GM06990 (cell line): ENCODE measurements at regions not wholly inside any gene's neighbourhood (a gene's known extent, or its start where the extent isn't known, plus 50 kb on each side); places are given as distances from the start of the nearest gene placed in this dataset.
"Not testable (repeated sequence)": the region's sequence is repeated elsewhere in the genome, so short reads cannot be mapped to it uniquely, and the experiment has no call there.

Source experiments
- DNase-seq: peaks from one replicate; pipeline ENCODE4 v3.0.0-alpha.2; 2011; ENCODE audit not compliant: insufficient read length; ENCODE audit errors: extremely low read depth
- H3K27me3 ChIP-seq: replicated peaks from 2 replicates; pipeline ENCODE4 v1.6.0; 2011; ENCODE audit warnings: low read length; ENCODE audit not compliant: control insufficient read depth, insufficient read depth
- H3K36me3 ChIP-seq: 2 replicates; pipeline ENCODE4 v1.5.1; 2011; ENCODE audit warnings: low read length; ENCODE audit not compliant: control insufficient read depth, insufficient read depth
- H3K4me3 ChIP-seq: replicated peaks from 2 replicates; pipeline ENCODE4 v1.5.1; 2011; ENCODE audit warnings: low read depth, mild to moderate bottlenecking, control low read depth, low read length
- TF ChIP-seq, protein P1 (sequence below): IDR thresholded peaks from 2 replicates; pipeline ENCODE4 v1.5.1; 2011; ENCODE audit warnings: low read length, control low read depth, mild to moderate bottlenecking, inconsistent platforms; ENCODE audit not compliant: insufficient read depth, poor library complexity, severe bottlenecking

GRCh38 chr5:67983251-67984110, 232.1 kb upstream of the PIK3R1 start:
- no peak overlapping the region for H3K4me3 ChIP-seq
- TF ChIP-seq, protein P1, sequence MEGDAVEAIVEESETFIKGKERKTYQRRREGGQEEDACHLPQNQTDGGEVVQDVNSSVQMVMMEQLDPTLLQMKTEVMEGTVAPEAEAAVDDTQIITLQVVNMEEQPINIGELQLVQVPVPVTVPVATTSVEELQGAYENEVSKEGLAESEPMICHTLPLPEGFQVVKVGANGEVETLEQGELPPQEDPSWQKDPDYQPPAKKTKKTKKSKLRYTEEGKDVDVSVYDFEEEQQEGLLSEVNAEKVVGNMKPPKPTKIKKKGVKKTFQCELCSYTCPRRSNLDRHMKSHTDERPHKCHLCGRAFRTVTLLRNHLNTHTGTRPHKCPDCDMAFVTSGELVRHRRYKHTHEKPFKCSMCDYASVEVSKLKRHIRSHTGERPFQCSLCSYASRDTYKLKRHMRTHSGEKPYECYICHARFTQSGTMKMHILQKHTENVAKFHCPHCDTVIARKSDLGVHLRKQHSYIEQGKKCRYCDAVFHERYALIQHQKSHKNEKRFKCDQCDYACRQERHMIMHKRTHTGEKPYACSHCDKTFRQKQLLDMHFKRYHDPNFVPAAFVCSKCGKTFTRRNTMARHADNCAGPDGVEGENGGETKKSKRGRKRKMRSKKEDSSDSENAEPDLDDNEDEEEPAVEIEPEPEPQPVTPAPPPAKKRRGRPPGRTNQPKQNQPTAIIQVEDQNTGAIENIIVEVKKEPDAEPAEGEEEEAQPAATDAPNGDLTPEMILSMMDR = no peak
- no peak for DNase-seq
- H3K36me3 ChIP-seq = no peaks in the 10 kb centered on the region
- no peaks in the 10 kb centered on the region for H3K27me3 ChIP-seq

DNA sequence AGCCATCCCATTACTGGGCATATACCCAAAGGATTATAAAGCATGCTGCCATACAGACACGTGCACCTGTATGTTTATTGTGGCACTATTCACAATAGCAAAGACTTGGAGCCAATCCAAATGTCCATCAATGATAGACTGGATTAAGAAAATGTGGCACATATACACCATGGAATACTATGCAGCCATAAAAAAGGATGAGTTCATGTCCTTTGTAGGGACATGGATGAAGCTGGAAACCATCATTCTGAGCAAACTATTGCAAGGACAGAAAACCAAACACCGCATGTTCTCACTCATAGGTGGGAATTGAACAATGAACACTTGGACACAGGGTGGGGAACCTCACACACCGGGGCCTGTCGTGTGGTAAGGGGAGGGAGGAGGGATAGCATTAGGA, 233.4 kb upstream of the PIK3R1 start:
- not testable (repeated sequence) for H3K27me3 ChIP-seq, H3K4me3 ChIP-seq, DNase-seq, H3K36me3 ChIP-seq

- no peak for DNase-seq
- Histone ChIP-seq H3K27me3 (no peaks in the 10 kb centered on the region), H3K36me3 (no peaks in the 10 kb centered on the region), H3K4me3 (no peak overlapping the region)
- TF ChIP-seq, protein P1 = no peak
Observed at GRCh38 chr5:67978171-67978570, 237.4 kb upstream of the PIK3R1 start.

- H3K36me3 ChIP-seq = no peaks in the 10 kb centered on the region
- TF ChIP-seq, protein P1 = no peak
- no peak overlapping the region for H3K4me3 ChIP-seq
- no peak for DNase-seq
- H3K27me3 ChIP-seq = no peaks in the 10 kb centered on the region
Observed at GRCh38 chr5:67976891-67977601, 238.5 kb upstream of the PIK3R1 start.

DNA sequence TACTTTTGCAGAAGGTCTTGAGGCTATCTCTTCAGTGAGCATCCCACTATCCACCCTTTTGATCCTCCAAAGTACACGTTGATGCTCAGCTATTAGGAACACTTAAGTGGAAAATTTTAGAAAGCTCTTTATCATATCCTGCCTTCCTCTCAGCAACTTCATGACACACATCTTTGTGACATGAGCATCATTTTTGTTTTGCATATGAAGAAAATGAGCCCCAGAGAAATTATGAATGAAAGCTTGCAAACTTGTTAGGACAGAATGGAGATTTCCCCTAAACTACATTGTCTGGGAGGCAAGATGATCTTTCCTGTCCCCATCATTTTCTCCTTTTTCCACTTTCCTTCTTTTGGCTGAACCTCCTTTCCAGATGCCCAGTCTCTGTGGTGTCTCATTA, 239.4 kb upstream of the PIK3R1 start:
- no peak overlapping the region for H3K4me3 ChIP-seq
- no peak for DNase-seq
- no peaks in the 10 kb centered on the region for H3K36me3 ChIP-seq
- H3K27me3 ChIP-seq = no peaks in the 10 kb centered on the region
- TF ChIP-seq, protein P1 = no peak

DNA sequence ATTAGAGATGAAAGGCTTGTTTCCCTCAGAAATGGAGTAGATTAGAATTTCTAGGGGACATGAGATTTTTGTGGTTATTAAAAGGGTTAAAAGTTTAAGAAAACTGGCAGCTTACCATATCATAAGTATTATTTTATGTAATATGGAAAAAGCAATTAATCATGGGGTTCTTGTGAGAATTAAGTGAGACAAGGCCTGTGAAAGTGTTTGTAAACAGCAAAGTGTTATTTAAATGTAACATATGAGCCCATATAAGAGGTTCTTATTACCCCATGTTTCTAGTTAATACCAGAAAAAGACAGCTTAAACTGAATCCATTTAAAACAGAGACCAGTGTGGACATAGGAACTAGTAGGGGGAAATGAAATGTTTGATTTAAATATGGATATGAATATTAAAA, 241.1 kb upstream of the PIK3R1 start:
- no peak overlapping the region for H3K4me3 ChIP-seq
- H3K36me3 ChIP-seq = no peaks in the 10 kb centered on the region
- H3K27me3 ChIP-seq = no peaks in the 10 kb centered on the region
- no peak for DNase-seq
- TF ChIP-seq, protein P1 = no peak
